GM21367 (cell line): ENCODE measurements at regions not wholly inside any gene's neighbourhood (a gene's known extent, or its start where the extent isn't known, plus 50 kb on each side); places are given as distances from the start of the nearest gene placed in this dataset.
"Not testable (repeated sequence)": the region's sequence is repeated elsewhere in the genome, so short reads cannot be mapped to it uniquely, and the experiment has no call there.

ENCODE experiments used
- ATAC-seq: cut with Tn5 transposase; IDR thresholded peaks from one replicate; pipeline ENCODE4 v1.9.1; 2021; ENCODE audit not compliant: unreplicated experiment

DNA sequence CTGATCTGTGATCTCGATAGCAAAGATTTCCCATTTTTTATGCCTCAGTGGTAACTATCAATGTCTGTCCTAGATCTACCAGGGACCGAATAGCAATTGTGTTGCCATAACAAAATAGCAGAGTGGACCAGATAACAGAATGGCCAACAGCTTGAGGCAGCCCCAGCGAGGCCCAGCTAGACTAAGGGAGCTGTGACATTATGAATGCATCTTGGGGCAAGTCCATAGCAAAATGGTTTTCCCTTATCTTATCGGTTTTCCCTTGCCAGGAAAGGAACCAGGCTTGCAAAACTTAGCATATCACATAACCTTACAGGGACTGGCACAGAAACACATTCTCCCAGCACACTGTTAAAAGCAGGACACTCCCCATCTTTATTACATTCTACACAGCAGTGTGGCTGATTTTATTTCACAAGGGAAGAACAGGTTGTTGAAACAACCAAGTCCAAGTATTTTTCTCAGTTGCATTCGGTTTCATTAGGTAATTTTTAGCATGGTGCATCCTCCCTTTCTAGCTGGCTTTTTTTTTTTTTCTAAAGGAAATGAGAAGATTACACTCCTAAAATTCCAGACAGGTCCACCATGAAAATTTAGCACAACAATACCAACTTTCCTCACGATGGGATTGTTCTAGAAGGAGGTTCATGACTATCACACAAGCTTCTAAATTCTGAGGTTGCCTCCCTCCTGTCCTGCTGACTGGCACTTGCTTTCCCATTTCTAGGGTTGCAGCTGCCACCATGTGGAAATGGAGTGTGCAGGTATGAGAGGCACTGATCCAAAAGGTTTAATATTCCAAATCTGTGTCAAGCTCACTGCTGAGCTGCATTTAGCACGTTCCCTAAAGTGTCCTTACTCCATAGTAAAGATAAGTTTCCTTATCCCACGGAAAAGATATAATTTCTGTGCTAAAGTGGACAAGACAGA, 97.0 kb upstream of the SLC35G4 start:
- ATAC-seq: no peak

GRCh38 chr18:11511434-11512095, 97.8 kb upstream of the SLC35G4 start:
- ATAC-seq: peak; percentile 95

DNA sequence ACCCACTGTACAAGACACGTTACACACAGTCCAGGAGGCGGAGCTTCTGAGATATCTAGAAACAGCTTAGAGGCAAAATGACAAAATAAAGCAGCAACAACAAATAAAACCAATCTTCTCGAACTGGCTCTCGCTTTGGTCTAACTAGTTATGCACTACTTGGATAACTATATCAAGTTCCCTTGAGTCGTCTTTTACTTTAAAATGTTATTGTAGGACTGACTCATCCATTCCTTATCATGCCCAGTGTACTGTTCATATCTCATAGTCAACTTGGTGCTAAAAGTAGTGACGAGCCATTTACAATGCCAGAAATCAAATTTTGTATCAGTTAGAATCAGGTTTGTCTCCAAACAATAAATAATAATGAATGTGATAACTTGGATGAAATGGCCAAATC, 102.5 kb upstream of the SLC35G4 start:
- ATAC-seq: no peak

DNA sequence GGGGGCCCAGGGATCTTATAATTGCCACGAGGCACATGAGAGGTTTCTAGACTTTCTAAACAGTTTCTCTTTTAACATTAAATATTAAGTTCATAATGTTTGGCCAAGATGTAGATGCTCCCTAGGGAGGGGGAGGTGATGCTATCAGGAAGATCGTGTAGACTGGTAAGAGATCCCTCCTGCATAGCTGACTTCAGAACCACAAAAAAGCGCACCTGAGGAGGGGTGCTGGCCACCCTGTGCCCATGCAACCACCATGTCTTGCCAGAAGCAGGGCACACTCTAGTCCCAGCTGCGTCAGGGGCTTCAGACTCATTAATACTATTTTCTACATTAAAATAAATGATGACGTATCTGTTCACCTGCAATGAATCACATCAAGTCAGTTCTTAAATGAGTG, 103.4 kb upstream of the SLC35G4 start:
- ATAC-seq: no peak

DNA sequence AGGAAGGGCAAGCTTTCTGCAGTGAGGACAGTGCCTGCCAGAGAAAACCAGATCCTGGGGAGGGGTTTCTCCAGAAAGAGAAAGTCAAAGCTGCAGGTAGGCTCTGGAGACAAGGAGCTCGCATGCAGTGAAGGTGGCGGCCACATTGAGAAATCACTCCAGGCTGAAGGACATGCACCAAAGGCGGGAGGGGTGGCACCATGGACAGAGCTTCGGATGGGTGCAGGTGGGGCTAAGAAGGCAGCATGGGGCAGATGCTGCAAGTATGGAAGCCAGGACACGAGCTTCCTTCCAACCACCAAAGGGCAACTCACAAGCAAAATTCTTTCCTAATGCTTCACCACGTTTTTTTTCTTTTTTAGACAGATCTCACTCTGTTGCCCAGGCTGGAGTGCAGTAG, 104.4 kb upstream of the SLC35G4 start:
- no peak for ATAC-seq

DNA sequence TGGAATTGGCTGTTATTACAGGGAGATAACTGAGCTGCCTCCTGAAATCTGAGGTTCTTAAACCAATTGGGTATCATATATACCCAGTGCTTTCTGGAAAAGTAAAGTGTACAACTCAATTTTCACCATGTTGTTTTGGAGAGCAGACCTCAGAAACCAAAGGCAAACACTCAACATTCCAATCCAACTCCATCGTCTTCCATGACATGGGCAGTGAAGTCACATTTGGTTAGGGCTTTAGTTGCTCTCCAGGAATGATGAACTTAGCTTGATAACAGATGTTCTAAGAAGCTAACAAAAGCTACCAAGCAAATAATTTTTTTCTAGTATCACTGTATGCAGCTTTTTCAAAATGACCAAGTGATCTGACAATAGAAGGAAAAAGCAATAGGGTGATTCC, 107.0 kb upstream of the SLC35G4 start:
- ATAC-seq: no peak

GRCh38 chr18:11501352-11501751, 108.0 kb upstream of the SLC35G4 start:
- no peak for ATAC-seq

DNA sequence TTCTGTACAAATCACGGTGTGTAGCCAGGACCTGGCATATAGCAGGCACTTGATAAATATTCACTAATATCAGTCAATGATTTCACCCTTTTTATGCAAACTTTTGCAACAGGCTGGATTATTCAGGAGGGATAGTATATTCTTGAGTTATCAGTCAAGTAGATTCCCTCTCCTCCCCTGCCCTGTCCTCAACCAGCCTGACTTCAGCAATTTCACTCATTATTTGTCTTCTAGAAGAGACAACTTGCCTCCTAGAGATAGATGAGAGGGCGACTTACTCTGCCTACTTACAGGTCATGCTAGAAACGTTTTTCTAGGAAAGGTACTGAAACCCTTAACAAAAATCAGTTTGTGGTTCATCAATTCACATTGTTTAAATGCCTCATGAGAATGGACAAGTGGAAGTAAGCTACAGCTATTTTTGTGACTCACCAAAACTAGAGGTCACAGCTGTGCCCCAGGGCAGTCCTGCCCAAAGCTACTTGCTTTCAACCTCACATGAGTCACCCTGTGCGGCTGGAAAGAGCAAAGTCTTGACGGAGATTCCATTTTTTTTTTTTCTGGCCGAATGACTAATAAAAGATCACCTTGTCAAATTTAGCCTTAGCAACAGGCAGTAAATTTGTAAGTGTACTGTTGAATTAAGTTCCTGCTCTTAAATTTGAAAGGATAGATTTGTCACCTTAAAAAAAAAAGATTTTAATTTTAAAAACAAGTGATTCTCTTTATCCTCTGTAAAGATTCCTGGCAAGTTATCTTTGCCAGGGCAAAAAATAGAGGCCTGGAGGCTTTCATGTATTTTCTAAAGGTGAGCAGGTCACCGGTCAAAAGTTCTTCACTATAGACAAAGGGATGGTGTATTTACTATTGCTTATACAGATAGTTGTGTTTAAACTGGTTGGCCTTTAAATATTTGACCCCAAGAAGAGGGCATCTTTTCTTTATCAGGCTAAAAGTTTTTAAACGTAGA, 109.0 kb upstream of the SLC35G4 start:
- ATAC-seq: no peak

DNA sequence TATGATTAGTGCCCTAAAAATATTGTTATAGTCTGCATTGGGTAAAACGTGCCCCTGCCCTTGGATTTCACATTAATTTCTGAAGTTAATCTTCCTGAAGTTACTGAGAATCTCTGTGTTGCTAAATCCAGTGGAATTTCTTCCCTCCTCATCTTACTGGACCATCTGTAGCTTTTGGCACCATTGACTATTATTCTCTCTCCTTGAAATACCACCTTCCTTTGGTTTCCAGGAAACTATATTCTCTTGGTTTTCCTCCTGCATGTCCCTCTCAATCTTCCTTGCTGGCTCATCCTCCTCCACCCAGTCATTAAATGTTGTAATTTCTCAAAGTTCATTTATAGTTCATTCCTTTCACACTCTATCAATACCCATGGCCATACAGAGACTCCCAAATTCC, 110.6 kb upstream of the SLC35G4 start:
- no peak for ATAC-seq

- no peak for ATAC-seq
Observed at GRCh38 chr18:11497585-11497984, 111.8 kb upstream of the SLC35G4 start.

DNA sequence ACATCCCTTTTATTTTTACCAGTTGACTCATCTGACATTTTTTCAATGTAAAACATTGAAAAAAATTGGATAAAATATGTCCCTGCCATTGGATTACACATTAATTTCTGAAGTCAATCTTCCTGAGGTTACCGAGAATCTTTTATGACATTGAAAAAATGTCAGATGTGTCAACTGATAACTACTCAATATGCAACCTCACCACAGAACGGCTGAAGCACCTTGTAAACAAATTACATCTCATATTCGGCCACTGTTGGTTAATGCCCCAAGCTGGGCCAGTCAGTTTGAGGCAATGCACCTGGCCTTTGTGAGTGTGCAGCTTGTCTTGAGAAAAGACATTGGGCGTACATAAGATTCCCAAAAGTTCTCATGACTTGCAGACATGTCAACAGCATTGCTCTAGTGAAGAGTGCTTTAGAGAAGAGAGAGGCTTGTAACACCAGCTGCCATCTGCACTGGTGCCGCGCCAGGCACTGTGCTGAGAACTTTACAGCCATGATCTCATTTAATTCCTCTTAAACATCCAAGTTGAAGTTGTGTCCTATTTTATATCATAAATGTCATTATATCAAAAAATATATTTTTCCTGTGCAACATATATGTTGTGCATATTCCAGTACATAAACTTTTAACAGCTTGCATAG, 112.7 kb upstream of the SLC35G4 start:
- ATAC-seq: no peak

GRCh38 chr18:11495441-11495840, 114.0 kb upstream of the SLC35G4 start:
- ATAC-seq: no peak

GRCh38 chr18:11494107-11494506, 115.3 kb upstream of the SLC35G4 start:
- ATAC-seq: no peak

DNA sequence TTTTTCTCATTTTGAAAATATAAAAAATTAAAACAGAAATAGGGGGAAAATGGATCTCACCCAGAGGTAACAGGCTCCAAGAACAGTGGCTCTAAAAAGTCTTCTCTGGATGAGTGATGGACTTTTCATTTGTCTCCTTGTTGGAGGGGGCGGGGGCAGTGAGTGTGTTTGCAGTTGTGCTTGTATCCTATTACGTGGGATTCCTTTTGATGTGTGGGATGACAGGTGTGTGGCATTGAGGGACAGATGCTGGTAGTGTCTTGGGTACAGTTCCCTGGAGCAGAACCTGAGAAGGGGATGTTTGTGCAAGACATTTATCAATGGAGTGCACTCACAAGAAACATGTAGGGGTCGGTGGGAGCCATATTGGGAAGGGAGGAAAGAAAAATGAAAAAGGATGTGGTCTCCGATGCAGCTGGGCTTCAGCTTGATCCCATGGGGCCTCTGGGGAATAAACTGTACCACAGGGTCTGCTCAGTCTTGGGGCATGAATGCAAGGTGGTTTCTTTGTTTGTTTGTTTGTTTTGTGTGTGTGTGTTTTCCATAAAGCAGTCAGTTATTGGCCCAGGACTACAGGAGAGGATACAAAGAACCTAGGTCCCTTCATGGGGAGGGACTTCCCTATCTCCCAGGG, 120.0 kb upstream of the SLC35G4 start:
- ATAC-seq: no peak

- no peak for ATAC-seq
Observed at GRCh38 chr18:11488175-11488574, 121.2 kb upstream of the SLC35G4 start.

DNA sequence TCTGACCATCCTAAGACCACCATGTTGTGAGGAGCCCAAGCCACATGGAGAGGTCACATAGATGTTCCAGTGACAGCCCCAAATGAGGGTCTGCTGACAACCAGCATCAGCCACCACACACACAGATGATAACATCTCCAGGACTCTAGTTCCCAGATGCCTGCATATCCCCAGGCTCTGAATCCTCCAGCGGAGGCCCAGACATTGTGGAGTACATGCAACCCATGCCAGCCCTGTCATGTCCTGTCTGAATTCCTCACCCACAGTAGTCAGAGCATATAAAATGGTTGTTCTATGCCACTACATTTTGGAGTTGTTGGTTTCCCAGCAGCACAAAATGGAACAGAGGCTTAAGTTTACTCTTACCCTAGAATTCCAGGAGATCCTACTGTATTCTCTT, 122.0 kb upstream of the SLC35G4 start:
- no peak for ATAC-seq

DNA sequence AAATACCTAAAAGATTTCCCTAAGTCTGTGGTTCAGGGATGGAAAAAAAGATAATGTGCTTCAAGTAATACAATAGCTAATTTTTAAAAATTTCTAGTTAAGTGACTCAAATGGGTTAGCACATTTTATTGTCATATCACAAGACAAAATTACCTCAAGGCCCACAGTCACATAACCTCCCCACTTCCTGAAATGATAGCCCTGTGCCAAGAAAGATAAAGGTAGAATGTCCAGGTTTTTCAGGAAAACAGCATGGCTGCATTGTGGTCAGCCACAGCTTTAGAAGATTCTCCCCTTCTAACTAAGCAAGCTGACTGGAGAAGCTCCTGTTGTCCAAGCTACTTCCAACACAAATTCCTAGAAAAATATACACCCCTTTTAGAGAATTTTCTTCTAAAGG, 127.1 kb upstream of the SLC35G4 start:
- no peak for ATAC-seq

- ATAC-seq: no peak
Observed at GRCh38 chr18:11480692-11481091, 128.7 kb upstream of the SLC35G4 start.

GRCh38 chr18:11479031-11479430, 130.4 kb upstream of the SLC35G4 start:
- not testable (repeated sequence) for ATAC-seq

DNA sequence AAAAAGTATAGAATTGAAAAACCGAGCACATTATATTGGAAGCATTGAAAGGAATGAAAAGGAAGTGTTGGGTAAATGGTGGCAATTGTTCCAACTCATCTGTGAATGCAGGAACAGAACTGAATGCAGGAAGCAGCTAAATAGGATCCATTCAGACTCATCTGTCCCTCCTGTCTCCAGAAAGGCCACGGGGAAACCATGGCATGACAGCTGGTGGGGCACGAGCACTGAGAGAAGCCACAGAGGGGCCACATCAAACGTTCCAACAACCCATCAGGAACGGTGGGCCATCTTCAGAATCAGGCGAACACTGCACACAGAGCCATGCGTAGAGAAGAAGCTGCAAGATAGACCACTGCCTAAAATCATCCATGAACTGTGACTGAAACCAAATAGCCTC, 138.5 kb upstream of the SLC35G4 start:
- ATAC-seq: no peak
